Fibroblast of the aortic adventitia (primary cell): ENCODE measurements at regions not wholly inside any gene's neighbourhood (a gene's known extent, or its start where the extent isn't known, plus 50 kb on each side); places are given as distances from the start of the nearest gene placed in this dataset.

Source experiments
- DNase-seq: peaks from one replicate; pipeline ENCODE4 v3.0.0-alpha.2; 2010; ENCODE audit warnings: low read depth
- H3K4me3 ChIP-seq: 2 replicates; pipeline ENCODE4 v1.5.1; 2011; ENCODE audit warnings: low read depth, mild to moderate bottlenecking, control low read depth, low read length, moderate library complexity
- CTCF ChIP-seq: IDR thresholded peaks from 2 replicates; pipeline ENCODE4 v1.5.1; 2011; ENCODE audit warnings: mild to moderate bottlenecking, low read length, control low read depth, inconsistent platforms; ENCODE audit not compliant: insufficient read depth

DNA sequence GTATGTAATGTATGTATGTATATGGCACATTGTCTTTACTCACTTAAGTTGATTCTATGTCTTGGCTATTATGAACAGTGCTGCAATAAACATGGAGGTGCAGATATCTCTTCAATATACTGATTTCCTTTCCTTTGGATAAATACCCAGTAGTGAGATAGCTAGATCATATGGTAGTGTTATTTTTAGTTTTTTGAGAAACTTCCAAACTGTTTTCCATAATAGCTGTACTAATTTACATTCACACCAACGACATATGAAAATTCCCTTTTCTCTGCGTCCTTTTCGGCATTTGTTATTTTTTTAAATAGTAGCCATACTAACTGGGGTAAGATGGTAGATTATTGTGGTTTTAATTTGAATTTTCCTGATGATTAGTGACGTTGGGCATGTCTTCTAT is 445.6 kb downstream of the NFIB start:
- H3K4me3 ChIP-seq = no peak overlapping the region
- TF ChIP-seq CTCF = no peak

DNA sequence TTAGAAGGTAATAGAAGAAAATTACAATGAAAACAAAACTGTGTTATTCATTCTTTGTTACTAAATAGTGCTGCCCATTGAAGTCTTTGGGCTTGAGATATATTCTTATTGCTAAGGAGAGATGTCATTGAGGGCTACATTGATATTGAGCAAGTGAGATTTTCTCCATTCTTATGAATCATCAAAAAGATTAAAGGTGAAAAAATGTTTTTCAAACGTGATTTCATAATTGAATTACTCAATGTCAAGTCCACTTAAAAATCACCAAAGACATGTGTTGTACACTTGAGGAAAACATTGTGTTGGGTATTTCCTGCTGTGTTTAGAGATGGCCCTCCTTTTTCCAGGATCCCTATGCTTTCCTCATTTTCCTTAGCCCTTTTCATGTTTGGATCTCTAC is 448.1 kb downstream of the NFIB start:
- no peak overlapping the region for H3K4me3 ChIP-seq
- no peak for DNase-seq
- no peak for TF ChIP-seq CTCF

More for the DNA sequence above, 445.6 kb downstream of the NFIB start:
- no peak for DNase-seq

DNA sequence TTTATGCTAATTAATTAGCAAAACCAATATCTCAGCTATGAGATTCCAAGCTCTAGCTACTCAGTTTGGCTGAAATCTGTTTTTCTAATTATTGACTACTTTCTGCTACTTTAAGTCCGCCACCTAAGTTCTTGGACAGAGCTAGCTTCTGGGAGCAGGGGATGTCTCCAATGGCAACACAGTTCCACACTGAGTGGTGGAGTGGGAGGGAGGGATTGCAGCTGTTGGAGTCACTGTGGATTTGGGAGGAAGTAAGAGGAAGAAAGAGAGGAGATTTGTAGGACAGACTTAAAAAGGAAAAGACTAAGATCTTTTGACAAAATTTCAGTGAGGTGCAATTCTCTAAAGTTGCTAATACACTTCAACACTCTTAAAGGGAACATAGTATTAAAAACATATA is 450.8 kb downstream of the NFIB start:
- peak; percentile 65 for DNase-seq
- no peak overlapping the region for H3K4me3 ChIP-seq
- no peak for TF ChIP-seq CTCF

DNA sequence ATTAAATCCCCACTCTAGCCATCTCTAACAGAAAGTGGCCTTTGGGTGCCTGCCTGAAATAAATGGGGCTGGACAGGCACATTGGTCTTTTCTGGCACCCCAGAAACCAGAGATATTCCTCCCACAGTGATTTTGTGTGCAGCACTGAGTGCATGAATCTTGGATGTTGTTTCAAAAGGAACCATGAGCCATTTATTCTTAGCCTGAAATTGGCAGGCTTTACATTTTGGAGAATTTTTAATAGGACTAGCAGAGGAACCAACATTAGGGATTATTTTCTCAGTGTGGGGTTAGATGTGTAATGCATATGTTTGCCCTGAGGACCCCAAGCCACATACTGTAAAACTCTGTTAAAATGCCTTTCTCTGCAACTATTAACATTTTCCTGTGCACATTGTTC is 451.3 kb downstream of the NFIB start:
- DNase-seq = no peak
- H3K4me3 ChIP-seq = no peak overlapping the region
- TF ChIP-seq CTCF = no peak

DNA sequence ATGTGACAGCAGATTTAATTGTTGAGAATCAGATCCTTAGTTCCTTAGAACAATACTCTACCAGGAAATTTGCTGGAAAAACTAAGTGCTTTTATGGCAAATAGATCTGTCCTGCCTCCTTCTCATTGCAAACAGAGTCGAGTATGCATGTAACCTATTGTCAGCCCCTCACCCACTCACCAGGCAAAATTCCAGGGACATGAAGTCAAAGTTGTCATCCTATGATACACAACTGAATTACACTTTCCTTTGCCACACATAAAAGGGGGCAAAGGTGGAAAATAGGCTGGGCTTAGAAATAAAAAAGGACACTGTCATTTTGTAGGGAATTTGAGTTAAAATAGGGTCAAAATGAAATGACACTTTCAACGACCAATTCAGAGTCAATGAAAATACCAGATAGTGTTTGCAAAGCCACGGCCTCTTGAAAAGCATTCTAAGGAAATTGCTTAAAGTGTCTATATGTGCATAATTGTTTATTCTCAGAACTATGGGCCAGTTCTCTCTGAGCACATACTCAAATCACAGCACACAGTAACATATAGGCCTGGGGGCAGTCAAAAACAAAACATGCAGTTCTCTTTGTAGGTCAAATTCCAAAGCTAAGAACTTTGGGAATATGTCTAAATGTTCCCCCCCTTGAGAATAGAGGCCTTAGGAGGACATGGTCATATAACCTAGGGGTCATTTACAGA is 452.8 kb downstream of the NFIB start:
- no peak for DNase-seq
- H3K4me3 ChIP-seq = no peak overlapping the region
- no peak for TF ChIP-seq CTCF

DNA sequence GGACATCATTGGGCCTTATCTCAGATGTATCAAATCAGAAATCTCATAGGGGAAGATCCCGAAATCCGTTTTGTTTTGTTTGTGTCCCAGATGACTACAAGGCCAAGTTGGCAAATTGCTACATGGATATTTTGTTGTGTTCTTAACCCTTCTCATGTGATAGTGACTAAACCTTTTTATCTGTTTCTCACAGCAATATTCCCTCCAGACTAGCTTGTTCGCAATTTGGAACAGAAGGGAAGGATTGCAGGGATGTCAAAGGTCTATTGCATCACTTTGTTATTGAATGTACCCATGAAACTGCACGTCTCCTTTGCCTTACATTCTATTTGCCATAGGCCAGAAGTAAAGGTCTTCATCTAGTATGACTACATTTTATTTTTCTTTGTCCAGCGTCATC is 453.9 kb downstream of the NFIB start:
- DNase-seq = peak; percentile 77
- TF ChIP-seq CTCF = no peak
- no peak overlapping the region for H3K4me3 ChIP-seq

DNA sequence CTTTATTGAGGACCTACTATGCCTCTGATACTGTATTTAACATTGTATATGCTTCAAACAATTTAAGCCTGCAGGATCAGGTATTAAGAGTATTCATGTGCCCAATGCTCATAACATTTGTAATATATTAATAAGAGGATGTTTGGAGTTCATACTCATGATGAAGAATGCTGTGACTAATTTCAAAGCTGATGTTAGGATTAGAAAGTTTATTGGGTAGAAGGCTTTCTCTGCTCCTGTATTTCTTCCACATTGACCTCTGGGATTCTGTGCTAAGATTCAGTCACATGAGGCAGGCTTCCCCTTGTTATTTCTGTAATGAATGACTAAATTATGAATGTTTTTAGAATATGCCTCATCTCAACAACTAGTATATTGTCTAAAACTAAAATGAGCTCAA is 456.4 kb downstream of the NFIB start:
- peak; percentile 57 for DNase-seq
- TF ChIP-seq CTCF = no peak
- H3K4me3 ChIP-seq = no peak overlapping the region
